Suppressor macrophage (primary cell): ENCODE measurements at regions not wholly inside any gene's neighbourhood (a gene's known extent, or its start where the extent isn't known, plus 50 kb on each side); places are given as distances from the start of the nearest gene placed in this dataset.

ENCODE experiments used
- DNase-seq, 4 experiments: peaks; one replicate each; pipeline ENCODE4 v3.0.0-alpha.2; 2020 to 2022

GRCh38 chr14:48849741-48850322, 736.3 kb downstream of the RPS29 start:
- DNase-seq = no peak

GRCh38 chr14:48842785-48843184, 743.4 kb downstream of the RPS29 start:
- DNase-seq = no peak

- no peak for DNase-seq
Observed at GRCh38 chr14:48826058-48826457, 760.1 kb downstream of the RPS29 start.

DNA sequence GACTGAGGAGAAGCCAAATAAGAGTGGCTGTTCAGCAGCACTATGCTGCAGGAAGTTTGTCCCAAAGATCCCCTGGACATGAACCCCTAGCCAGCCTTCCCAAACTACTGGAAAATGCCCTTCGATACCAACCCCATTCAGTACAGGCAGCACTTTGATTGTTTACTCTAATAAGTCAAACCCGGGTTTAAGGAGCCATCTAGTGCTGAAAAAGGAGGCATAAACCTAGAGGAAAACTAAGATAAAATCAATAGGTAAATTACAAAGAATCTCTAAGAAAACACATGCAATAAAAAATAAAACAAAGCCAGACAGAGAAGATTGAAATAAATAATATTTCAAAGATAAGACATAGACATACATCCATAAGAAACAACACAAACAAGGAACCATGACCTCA, 771.6 kb downstream of the RPS29 start:
- DNase-seq = no peak

- DNase-seq = no peak
Observed at GRCh38 chr14:48805315-48805714, 780.9 kb downstream of the RPS29 start.

DNA sequence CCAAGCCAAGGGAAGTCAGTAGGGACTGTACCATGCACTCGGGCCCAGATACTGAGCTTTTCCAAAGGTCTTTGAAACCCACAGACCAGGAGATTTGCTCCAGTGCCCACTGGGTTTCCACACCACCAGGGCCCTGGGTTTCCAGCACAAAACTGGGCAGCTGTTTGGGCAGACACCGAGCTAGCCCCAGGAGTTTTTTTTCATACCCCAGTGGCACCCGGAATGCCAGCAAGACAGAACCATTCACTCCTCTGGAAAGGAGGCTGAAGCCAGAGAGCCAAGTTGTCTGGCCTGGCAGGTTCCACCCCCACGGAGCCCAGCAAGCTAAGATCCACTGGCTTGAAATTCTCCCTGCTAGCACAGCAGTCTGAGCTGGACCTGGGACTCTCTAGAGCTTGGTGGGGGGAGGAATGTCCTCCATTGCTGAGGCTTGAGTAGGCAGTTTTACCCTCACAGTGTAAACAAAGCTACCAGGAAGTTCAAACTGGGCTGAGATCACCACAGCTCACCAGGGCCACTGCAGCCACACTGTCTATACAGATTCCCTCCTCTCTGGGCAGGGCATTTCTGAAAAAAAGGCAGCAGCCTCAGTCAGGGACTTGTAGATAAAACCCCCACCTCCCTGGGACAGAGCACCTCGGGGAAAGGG, 793.7 kb downstream of the RPS29 start:
- no peak for DNase-seq

DNA sequence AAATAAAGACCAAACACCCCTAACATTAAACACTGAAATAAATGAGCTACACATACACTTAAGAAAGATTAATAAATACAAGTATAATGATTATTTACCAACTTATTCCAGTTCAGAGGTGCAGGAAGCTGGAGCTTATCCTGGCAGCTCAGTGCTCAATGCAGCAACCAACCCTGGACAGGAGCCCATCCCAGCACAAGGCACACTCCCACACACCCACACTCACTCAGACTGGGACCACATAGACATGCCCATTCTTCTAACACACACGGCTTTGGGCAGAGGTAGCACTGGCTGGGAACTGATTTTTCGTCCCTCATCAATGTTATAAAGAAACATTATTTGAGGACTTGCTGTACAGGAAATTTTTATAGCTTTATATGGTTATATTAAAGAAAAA, 797.4 kb downstream of the RPS29 start:
- no peak for DNase-seq

DNA sequence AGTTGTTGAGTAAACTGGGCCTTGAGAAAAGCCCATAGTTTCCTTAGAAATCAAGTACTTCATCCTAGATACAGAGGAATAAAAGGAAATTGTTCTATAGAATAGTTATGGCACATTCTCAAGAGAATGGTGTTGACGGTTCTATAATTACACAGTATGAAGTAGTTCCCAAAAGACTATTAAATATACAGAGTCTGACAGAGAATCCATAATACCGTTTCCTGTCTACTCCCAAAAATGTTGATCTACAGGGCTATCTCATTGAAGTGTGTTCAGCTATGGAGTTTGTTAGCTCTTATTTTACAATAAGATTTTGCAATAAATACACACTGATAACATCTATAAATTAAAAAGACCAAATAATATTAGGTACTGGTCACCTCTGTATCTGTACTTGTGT, 799.7 kb downstream of the RPS29 start:
- DNase-seq = no peak

DNA sequence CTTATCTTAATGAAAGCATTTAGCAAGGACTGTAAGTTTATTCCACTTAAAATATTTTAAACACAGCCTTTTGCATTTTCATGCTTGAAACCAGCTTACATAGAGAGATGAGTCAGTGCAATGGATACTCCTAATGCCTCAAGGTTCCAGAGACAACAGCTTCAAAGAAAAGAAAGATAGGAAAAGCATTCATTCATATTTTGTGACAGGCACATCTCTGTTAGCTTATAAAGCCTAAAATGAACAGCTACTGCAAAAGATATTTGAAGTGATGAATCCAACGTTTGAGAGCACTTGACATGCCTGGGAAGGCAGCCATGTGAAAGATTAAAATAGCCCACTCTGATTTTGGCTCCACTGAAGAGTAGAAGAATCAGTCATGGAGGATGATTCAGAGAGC, 814.5 kb downstream of the RPS29 start:
- no peak for DNase-seq

DNA sequence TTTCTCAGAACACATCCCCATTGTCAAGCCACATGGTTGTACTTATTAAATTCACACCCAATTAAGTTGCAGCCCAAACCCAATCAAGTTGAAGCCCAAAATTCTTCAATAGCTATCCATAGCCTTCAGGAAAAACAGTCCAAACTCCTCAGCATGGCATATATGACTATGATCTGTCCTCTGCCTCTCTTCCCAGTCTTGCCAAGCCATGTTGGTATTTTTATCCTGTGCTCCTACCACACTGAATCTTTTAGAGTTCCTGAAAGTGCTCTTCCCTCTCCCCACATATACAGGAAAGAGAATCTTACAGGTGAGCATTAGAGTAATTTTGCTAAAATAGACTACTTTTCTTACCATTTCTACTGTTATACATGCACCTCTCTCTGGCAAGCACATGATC, 834.9 kb downstream of the RPS29 start:
- no peak for DNase-seq

DNA sequence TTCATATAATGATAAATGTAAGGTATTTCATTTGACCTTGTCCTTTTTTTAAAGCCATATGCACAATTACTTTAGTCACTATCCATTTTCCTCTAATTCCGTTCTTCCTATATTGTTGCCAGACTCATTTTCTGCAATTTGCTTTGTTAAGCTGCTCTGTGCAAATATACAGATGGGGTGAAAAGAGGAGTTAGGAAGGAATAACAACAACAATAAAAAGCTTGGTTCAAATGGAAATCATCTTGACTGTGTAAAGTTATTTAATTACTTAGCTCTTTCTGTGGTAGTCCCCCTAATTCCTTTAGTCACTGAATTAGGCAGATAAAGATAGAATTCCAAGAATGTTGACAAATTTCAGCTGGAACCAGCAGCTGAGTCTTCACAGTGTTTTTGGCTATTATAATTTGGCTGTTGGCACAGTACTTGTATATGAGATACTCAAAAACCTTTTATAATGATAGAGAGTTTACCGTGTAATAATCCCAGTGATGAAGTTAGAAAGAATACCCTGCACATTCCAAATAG, 838.0 kb downstream of the RPS29 start:
- DNase-seq = no peak

DNA sequence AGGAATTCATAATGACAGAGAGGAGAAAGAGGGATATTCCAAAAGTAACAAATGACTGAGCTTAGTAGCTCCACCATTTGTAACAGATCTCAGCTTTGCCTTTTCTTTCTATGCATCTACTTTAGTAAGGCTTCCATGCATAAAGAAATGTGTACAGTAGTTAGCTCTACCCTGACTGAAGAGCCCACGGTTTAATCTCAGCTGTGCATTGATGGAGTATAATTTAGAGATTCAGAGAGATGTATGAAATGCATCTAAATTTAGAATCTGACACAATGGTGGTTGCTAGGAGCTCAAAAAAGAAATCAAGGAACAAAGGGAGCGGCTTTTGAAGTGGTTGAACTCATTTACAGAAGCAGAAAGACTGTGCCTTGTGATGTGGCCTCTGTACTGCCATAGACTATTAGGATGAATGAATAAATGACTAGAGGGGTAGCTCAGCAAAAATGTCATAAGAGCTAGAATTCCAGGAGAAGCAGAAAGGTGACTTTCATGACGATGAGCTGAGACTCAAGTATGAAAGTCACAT, 838.6 kb downstream of the RPS29 start:
- DNase-seq = no peak

- DNase-seq = no peak
Observed at GRCh38 chr14:48744202-48744601, 842.0 kb downstream of the RPS29 start.

DNA sequence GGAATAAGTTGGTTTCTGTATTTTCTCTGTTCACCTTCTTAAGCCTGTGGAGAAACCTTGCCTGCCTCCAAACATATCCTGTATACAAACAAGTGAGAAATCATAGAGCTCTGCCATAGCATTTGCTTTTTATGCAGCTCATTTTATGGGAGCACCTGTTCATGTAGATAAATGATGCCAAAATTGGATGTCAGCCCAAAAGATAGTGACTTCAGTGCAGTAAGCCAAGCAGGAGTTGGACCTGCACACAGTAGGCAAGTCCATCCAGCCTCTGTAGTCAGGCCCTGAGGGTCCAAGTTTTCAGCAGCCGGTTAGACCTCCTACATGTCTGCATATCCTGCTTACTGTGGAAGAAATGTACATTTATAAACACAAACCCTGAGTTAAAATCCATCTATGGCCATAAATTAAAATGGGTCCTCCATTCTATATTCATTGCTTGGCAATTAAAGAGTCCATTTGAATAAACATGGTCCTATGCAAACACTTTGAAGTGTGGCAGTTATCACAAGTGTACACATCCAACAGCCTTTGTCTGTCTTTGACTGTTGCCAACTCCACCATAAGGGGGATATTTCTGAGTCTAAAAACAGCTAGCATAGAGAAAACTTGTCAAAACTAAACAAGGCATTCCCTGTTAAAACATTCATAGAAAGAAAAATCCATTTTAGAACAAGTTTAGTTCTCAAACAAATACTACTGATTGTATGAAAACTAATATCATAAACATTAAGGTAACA, 847.8 kb downstream of the RPS29 start:
- no peak for DNase-seq

- DNase-seq = no peak
Observed at GRCh38 chr14:48735607-48736006, 850.6 kb downstream of the RPS29 start.

DNA sequence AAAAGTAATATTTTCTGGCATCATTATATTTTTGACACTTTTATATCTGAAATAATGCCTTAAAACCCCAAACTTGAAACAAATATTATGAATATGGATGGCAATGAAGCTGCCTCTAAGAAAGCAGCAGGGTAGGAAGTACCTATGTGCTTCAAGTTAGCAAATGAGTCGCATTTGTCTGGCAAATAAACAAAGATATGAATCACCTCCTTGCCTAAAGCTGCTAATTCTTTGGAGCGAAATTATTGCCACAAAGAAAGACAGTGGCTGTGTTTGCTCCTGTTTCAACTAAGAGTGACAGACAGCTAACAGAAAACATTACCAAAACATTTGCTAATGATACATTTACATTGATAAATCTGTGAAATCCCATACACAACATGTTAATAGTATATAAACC, 854.9 kb downstream of the RPS29 start:
- DNase-seq = no peak

GRCh38 chr14:48726080-48726642, 860.0 kb downstream of the RPS29 start:
- no peak for DNase-seq

GRCh38 chr14:48725051-48725734, 861.0 kb downstream of the RPS29 start:
- DNase-seq = no peak

GRCh38 chr14:48723841-48724495, 862.2 kb downstream of the RPS29 start:
- no peak for DNase-seq

DNA sequence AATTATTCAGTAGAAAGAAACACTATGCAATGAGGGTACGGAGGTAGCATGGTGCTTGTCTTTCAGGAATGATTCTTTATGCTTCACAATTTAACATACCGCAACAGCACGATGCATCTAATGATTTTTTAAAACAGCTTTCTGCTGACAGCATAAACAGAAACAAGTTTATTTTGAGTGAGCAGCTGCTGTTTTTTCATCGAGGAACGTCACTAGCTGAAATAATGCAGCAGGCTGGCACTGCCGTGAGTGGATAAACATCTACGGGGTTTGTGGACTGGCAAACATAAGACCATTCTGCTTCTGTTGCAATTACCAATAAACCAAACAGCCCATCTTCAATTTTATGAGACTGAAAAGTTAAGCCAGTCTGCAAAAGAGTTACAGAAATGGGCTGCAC, 871.8 kb downstream of the RPS29 start:
- no peak for DNase-seq

- no peak for DNase-seq
Observed at GRCh38 chr14:48710133-48710532, 876.0 kb downstream of the RPS29 start.

DNA sequence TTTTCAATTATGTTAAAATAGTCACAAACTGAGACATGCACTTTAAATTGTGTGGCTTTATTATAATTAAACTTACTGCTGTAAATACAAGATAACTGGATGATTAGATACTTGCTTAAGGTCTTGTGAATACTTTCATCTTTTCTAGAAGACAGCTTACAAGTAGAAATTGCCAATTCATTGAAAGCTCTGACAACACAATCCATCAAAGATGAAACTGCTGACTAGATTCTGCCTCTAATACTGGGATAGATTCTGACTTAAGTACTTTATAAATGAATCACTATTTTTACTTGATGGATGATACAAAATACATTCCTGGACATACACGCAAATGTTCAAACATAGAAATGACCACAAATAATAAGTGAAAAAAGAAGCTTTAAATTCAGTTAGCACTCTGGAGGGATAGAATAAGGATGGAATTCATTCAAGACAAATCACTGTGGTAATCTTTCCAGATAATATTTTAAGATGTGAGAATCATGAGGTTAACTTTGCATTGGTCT, 876.8 kb downstream of the RPS29 start:
- no peak for DNase-seq
